MG63 (cell line): ENCODE measurements at regions not wholly inside any gene's neighbourhood (a gene's known extent, or its start where the extent isn't known, plus 50 kb on each side); places are given as distances from the start of the nearest gene placed in this dataset.
A peak's percentile ranks its signal among the peaks of the same experiment; 100 is the strongest.

ENCODE experiments used
- DNase-seq: peaks from one replicate; pipeline ENCODE4 v3.0.0-alpha.2; 2020
- H3K27me3 ChIP-seq: fragments of 250-450 bp; sonication (Bioruptor Pico); 2 replicates; pipeline ENCODE4 v1.5.1; 2020; ENCODE audit warnings: mild to moderate bottlenecking, moderate library complexity
- H3K36me3 ChIP-seq: fragments of 250-450 bp; sonication (Bioruptor Pico); 2 replicates; pipeline ENCODE4 v1.5.1; 2020; ENCODE audit warnings: mild to moderate bottlenecking, moderate library complexity
- H3K4me3 ChIP-seq: fragments of 250-450 bp; sonication (Bioruptor Pico); 2 replicates; pipeline ENCODE4 v1.5.1; 2020; ENCODE audit warnings: mild to moderate bottlenecking, moderate library complexity
- H3K9me3 ChIP-seq: fragments of 250-450 bp; sonication (Bioruptor Pico); 2 replicates; pipeline ENCODE4 v1.5.1; 2020; ENCODE audit warnings: mild to moderate bottlenecking, moderate library complexity

GRCh38 chr4:159047478-159048165 lies 55.3 kb upstream of the RAPGEF2 start:
- Histone ChIP-seq H3K4me3 (no peak overlapping the region), H3K36me3 (no peaks in the 10 kb centered on the region), H3K27me3 (no peaks in the 10 kb centered on the region), H3K9me3 (no peaks in the 10 kb centered on the region)
- DNase-seq: no peak

- Histone ChIP-seq H3K4me3 (peak overlapping the region; percentile 30), H3K9me3 (no peaks in the 10 kb centered on the region), H3K27me3 (no peaks in the 10 kb centered on the region), H3K36me3 (no peaks in the 10 kb centered on the region)
- DNase-seq: peak; percentile 74
Measured at GRCh38 chr4:159048166-159048886, 54.6 kb upstream of the RAPGEF2 start.

DNA sequence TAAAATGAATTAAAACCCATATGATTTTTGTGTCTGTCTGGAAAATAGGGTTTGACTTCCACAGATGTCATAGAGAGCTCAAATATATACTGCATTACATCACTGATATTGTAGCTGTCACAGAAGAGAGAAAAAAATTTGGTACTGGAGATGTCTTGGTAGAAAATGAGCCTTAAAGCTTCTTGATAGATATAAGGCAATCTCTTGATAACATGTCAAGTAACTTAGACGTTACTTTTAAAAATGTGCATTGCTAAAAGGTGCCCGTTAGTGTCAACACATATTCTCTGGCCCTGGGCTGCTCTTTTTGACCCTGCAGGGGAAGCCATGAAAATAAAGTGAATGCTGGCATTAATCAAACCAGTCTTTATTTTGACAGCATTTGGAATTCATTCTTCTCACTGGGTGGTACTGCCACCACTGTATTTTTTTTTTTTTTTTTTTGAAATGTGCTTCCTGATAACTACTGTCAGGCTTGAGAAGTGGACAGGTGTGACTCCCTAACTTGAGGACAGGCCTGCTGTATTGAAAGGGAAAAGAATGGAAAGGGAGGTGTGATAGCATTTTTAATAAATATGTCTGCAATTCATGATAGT lies 53.0 kb upstream of the RAPGEF2 start:
- no peaks in the 10 kb centered on the region for H3K27me3 ChIP-seq
- no peaks in the 10 kb centered on the region for H3K36me3 ChIP-seq
- H3K9me3 ChIP-seq: no peaks in the 10 kb centered on the region
- DNase-seq: no peak
- no peak overlapping the region for H3K4me3 ChIP-seq

GRCh38 chr4:159051245-159052071 lies 51.4 kb upstream of the RAPGEF2 start:
- no peak for DNase-seq
- Histone ChIP-seq H3K9me3 (no peaks in the 10 kb centered on the region), H3K27me3 (no peaks in the 10 kb centered on the region), H3K4me3 (no peak overlapping the region), H3K36me3 (no peaks in the 10 kb centered on the region)

- Histone ChIP-seq H3K36me3 (no peaks in the 10 kb centered on the region), H3K9me3 (no peaks in the 10 kb centered on the region), H3K4me3 (no peak overlapping the region), H3K27me3 (no peaks in the 10 kb centered on the region)
- DNase-seq: no peak
Measured at GRCh38 chr4:159052315-159052714, 50.6 kb upstream of the RAPGEF2 start.
